Amniotic epithelial cell (primary cell): ENCODE measurements at regions not wholly inside any gene's neighbourhood (a gene's known extent, or its start where the extent isn't known, plus 50 kb on each side); places are given as distances from the start of the nearest gene placed in this dataset.
"Not testable (repeated sequence)": the region's sequence is repeated elsewhere in the genome, so short reads cannot be mapped to it uniquely, and the experiment has no call there.

Source experiments
- DNase-seq: peaks from one replicate; pipeline ENCODE4 v3.0.0-alpha.2; 2010; ENCODE audit warnings: low read depth

GRCh38 chr10:7108141-7108540 lies 302.7 kb downstream of the SFMBT2 start:
- no peak for DNase-seq

GRCh38 chr10:7107285-7107684 lies 303.5 kb downstream of the SFMBT2 start:
- DNase-seq: peak; percentile 3

- DNase-seq: not testable (repeated sequence)
Measured at GRCh38 chr10:7104379-7104778, 306.5 kb downstream of the SFMBT2 start.

GRCh38 chr10:7102557-7103349 lies 308.1 kb downstream of the SFMBT2 start:
- no peak for DNase-seq

GRCh38 chr10:7102084-7102483 lies 308.8 kb downstream of the SFMBT2 start:
- DNase-seq: no peak

GRCh38 chr10:7101451-7101850 lies 309.4 kb downstream of the SFMBT2 start:
- no peak for DNase-seq

- DNase-seq: no peak
Measured at GRCh38 chr10:7100032-7100702, 310.7 kb downstream of the SFMBT2 start.

GRCh38 chr10:7098160-7098762 lies 312.6 kb downstream of the SFMBT2 start:
- DNase-seq: no peak

GRCh38 chr10:7094781-7095180 lies 316.1 kb downstream of the SFMBT2 start:
- no peak for DNase-seq

- no peak for DNase-seq
Measured at GRCh38 chr10:7093368-7093767, 317.5 kb downstream of the SFMBT2 start.

- no peak for DNase-seq
Measured at GRCh38 chr10:7092603-7093002, 318.2 kb downstream of the SFMBT2 start.

- no peak for DNase-seq
Measured at GRCh38 chr10:7090529-7090928, 320.3 kb downstream of the SFMBT2 start.

- DNase-seq: no peak
Measured at GRCh38 chr10:7085913-7086589, 324.8 kb downstream of the SFMBT2 start.

- peak; percentile 1 for DNase-seq
Measured at GRCh38 chr10:7085147-7085912, 325.5 kb downstream of the SFMBT2 start.

GRCh38 chr10:7084280-7085005 lies 326.4 kb downstream of the SFMBT2 start:
- DNase-seq: peak; percentile 9

GRCh38 chr10:7082967-7083366 lies 327.9 kb downstream of the SFMBT2 start:
- DNase-seq: no peak

GRCh38 chr10:7077880-7078279 lies 333.0 kb downstream of the SFMBT2 start:
- no peak for DNase-seq

GRCh38 chr10:7075851-7076250 lies 335.0 kb downstream of the SFMBT2 start:
- no peak for DNase-seq

GRCh38 chr10:7075110-7075509 lies 335.7 kb downstream of the SFMBT2 start:
- DNase-seq: no peak

GRCh38 chr10:7071421-7071820 lies 339.4 kb downstream of the SFMBT2 start:
- no peak for DNase-seq

GRCh38 chr10:7070950-7071349 lies 339.9 kb downstream of the SFMBT2 start:
- no peak for DNase-seq
